Myocyte (in vitro differentiated cells): ENCODE measurements at regions not wholly inside any gene's neighbourhood (a gene's known extent, or its start where the extent isn't known, plus 50 kb on each side); places are given as distances from the start of the nearest gene placed in this dataset.
"Not testable (repeated sequence)": the region's sequence is repeated elsewhere in the genome, so short reads cannot be mapped to it uniquely, and the experiment has no call there.

Experiments
- DNase-seq: peaks from one replicate; pipeline ENCODE4 v3.0.0-alpha.2; 2012; ENCODE audit warnings: low read depth

DNA sequence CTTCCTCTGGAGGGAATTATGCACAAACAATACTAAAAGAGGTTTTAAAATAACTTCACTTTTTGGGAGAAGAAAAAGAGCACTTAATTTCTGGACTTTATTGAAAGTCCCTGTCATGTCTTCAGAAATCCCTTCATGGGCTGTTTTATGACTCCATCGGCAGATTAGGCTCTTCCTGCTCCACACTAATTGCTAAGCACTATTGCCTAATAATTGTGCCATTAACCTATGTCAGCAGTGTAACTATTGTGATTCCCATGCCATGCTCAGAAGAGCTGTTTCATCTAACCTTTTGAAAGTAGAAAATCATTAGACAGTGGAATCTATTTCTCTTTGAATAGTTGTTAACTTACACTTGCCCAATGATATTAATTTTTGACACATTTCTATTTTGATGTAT is 489.3 kb upstream of the RUNX1 start:
- DNase-seq, result no peak

DNA sequence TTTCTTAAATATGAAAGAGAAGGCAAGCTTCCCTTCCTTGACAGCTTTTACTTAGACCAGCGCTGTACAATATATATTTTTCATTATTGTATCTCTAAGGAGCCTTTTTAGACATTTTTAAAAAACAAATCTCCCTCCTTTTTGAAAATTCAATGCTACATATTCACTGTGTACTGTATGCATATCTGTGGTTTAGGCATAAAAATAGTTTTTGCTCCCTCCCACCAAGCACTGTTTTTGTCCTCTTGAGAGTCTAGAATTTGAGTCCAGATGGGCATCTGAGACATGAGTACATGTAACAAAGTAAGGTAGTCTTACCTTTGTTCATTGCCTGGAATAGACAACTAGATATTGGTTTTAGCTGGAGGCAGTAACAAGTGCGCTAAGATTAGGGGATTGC is 488.5 kb upstream of the RUNX1 start:
- no peak for DNase-seq

DNA sequence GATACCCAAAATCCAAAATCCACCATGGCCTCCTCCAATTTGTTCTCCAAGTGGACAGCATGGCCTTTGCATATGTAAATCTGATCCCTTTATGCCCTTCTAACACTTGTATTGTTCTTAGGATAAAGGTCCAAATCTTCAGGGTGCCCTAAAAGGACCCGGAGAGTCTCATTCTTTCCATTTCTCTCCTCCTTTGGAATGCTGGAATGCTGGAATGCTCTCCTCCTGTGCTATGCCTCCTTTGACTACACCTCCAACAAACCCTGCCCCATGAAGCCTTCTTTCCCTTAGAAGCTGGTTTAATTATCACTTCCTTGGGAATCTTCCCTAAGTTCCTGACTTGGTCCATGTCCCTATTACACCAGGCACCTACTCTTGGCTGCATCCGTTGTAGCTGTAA is 484.8 kb upstream of the RUNX1 start:
- no peak for DNase-seq

DNA sequence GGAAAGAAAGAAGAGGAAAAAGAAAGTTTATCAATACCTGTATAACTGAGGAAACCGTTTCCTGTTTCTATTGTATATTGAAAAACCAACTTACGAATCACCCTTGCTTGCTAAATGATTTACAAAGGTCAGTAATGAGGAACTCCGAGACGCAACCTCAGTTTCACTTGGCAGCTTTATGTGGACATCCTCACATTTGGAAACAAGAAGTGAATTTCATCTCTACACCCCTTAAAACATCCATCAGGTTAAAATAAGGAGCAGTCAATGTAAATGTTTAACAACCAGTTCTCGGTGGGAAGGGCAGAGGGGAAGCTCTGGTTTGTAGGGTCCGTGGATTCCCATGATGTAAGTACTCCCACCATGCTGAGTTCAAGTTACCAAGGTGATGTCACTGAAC is 481.7 kb upstream of the RUNX1 start:
- DNase-seq, result no peak

DNA sequence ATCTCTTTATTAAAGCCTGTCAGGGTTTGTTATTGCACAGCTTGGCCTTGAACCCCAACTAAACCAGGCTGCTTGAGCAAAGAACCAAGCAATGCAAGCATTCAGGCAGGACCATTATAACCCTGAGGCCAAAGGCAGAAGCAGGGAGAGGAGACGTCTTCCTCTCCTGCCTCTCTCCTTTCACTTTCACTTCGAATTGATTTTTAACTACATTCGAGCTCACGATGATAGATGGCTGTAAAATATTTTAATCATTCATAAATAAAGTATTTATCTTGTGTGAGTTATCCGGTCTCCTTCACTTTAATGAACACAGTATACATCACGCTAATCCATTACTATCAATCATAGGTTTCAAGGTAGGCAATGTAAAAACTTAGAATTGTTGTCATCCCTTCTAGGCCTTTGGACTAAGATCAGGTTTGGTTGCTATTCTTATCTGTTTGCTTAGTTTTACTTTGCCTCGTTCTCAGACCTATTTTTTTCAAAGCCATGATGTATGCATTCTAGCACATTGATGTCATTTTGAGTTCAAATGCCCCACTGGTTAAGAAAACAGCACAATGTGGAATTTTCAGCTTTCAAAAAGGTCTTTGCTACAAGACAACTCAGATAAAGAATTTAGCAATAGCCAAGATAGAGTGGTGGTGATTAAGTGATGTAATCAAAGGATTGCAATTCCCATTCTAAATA is 480.2 kb upstream of the RUNX1 start:
- DNase-seq, result no peak

DNA sequence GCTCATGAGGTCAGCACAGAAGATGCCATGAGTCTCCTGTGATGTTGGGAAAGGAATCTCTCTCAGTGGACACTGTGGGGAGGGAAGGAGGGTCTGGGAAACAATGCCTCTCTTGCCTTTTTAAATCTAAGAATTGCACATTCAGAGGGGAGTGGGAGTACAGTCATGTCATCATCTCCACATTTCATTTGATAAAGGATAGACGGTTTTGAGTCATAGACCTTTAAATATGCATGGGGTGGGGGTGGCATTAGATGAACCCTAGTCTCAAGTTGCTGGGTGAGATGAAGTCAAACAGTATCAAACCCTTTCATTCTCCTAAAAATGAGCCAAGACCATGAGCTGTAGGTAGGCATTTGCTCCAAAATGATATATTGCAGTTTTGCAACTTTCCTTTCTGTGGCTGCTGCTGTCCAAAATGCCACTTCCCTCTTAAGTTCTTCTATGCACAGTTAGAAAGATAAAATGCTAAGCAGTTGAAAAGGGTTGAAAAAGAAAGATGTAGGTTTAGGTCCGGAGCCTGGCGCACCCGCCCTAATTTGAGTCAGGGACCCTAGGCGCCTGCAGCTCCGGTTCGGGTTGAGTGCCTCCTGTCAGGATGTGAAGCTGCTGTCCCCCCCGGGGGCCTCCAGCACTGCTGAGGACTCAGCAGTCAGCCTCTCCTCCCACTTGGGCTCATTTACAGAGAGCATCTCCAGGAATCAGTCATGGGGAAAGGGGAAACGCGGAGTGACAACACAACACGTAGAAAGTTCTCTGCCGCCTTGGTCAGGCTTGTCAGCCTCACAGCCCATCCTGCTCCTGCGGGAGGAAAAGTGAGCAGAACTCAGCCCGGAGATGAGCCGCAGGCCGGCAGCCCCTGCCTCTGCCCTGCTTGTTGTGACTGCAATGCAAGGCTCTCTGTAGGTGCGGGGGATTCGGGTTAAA is 479.3 kb upstream of the RUNX1 start:
- DNase-seq, result no peak

DNA sequence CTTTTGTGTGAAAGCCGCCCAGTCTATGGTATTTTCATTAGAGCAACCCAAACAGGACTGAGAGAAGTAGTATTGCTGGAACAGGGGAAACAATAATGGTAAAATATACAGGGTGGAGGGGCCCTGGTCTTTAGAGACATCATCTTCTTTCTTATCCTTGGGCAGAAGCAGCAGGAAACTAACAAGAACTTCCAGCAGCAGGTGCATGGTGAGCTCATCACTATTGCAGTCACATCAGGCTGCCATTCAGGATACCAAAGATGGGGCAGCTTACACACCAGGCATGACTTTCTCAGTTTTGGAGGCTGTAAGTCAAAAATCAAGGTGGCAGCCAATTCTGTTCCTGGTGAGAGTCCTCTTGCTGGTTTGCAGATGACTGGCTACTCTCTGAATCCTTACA is 478.3 kb upstream of the RUNX1 start:
- no peak for DNase-seq

DNA sequence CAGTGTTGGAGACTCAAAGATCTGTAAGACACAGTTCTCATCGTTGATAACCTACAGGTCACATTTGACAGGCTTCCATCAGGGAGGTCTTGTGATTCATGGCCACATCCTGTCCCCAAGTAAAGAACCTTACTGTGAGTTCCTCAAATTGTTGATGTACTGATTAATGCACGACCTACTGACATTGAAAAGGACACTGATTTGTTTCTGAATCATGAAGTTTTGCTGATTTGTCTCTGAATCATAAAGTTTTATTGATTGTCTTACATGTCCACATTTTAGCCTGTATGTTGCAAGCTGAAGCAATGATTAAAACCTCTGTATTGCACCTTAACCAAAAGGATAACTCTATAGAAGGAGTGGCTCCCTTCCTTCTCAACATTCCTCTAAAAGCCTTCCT is 476.3 kb upstream of the RUNX1 start:
- DNase-seq, result no peak

DNA sequence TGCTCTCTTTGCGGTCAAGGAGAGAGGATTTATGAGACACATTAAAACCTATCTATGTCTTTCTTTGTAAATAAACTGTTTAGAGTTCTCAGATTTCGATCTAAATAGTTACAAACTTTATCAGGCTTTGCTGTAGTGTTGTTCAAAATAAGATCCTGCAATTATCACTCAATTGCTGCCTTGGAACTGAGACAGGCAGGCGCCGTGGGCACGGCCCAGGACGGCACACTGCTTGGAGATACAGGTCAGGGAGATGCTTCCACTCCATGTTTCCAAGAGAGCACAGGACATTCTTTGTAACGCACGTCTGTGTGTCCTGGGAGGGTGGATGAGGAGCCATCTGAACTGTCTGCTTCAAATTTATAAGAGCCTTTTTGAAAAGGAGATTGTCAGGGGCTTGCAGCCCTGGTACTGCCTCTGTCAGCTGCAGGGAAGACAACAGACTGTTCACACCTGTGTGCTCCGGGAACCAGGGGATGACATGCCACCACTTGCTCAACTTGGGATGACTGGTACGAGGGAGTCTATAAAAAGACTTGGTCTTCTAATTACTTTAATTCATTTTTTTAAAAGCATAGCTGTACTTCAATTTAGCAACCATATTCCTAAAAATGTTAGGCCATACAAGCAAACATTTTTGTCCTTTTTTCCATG is 472.9 kb upstream of the RUNX1 start:
- DNase-seq, result no peak

DNA sequence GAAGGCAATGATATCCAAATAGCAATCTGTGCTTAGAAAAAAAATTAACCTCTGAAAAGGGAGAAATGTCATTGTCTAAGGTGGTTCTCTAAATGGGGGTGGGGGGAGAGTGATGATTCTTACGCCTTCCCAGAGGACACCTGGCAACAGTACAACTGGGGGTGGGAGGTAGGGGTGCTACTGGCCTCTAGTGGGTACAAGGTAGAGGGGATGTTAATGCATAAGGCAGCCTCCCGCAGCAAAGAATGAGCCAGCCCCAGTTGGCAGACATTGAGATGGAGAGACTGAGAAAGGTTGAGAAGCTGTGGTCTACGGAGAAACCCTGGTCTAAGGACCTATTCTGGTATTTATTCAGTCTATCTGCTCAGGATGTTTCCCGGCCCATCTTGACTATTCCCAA is 472.2 kb upstream of the RUNX1 start:
- no peak for DNase-seq

DNA sequence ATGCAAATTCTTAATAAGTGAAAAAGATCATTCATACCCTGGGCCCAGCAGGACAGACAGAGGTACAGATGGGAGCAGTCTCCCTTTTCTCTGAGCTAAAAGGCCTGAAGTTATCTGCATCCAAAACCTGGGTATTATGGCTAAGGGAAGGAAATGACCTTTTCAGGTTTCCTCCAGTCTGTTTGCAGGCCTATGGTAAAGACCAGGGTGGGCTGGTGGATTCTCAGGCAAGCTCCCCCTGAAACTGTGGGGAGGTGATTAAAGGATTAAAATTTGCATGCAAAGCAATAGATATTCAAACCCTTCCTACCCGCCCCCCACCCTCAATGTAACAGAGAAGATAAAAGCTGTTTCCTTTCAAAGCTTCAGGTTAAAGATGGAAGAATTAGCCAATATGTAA is 471.8 kb upstream of the RUNX1 start:
- no peak for DNase-seq

DNA sequence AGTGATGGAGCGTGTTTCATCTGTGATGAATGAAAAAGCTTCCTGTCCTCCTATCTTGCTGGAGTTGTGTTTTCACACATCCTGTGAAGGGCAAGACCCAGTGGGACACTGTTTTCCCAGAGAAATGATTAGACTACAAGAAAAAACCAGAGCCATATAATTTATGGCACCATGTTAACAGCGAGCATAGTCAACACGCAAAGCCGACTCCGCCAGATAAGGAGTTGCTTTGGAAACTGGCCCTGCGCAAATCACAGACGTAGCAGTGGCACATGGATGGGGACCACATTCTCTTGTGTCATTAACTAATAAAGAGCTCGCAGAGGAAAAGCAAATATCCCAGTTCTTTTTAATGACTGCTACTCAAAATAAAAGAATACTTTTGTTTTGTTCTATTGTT is 471.2 kb upstream of the RUNX1 start:
- no peak for DNase-seq

DNA sequence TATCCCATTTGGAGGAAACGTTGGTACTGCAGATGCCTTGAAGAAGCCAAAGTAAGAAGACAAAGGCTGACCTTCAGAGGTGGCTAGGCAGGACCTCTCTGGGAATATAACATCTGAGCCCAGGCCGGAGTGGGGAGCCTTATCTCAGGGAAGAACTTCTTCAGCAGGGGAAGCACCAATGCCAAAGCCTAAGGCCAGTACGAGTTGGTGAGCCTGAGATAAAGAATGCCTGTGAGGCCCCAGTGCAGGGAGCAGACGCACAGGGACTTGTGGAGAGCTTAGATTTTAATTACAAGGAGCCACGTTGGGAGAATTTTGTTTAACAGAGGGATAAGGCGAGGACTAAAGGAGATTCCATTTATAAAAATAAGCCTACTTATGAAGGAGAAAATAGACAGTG is 468.8 kb upstream of the RUNX1 start:
- no peak for DNase-seq

DNA sequence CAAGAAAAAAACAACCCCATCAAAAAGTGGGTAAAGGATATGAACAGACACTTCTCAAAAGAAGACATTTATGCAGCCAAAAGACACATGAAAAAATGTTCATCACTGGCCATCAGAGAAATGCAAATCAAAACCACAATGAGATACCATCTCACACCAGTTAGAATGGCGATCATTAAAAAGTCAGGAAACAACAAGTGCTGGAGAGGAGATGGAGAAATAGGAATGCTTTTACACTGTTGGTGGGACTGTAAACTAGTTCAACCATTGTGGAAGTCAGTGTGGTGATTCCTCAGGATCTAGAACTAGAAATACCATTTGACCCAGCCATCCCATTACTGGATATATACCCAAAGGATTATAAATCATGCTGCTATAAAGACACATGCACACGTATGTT is 467.2 kb upstream of the RUNX1 start:
- DNase-seq, result not testable (repeated sequence)

DNA sequence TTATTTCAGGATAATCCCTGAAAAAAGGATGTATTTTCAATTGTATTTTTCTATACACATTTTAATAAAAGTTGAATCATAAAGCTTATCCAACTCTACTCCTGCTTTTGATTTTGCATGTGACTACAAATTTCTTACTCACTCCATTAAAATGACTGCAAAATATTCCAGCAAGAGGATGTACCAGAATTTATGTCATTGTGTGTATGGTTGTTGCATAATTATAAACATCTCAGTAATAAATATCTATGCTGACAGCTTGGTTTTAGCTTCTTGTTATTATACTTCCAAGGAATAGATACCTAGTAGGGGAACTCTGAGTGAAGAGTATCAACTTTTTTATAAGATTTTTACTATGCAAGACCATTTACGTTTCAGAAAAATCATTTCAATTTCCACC is 463.2 kb upstream of the RUNX1 start:
- DNase-seq, result no peak

DNA sequence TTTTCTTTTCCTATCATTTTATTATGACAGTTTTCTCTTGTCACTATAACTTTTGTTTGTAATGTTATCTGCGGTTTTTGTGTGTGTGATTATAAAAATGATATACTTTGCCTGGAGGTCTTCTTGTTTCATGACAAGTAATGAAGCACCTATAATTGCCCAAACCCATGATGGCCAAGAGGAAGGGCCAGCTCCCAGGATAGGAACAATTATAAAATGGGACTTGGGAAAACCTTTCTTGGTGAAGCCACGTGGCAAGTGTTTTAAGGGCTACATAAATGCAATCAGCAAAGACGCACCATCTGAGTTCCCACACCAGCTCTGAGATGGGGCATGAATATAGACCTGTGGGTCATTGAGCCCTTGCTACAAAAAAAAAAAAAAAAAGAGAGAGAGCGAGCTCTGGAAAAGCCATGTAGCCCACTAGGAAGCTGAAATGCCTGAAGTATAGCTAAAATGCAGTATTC is 462.6 kb upstream of the RUNX1 start:
- peak; percentile 71 for DNase-seq

DNA sequence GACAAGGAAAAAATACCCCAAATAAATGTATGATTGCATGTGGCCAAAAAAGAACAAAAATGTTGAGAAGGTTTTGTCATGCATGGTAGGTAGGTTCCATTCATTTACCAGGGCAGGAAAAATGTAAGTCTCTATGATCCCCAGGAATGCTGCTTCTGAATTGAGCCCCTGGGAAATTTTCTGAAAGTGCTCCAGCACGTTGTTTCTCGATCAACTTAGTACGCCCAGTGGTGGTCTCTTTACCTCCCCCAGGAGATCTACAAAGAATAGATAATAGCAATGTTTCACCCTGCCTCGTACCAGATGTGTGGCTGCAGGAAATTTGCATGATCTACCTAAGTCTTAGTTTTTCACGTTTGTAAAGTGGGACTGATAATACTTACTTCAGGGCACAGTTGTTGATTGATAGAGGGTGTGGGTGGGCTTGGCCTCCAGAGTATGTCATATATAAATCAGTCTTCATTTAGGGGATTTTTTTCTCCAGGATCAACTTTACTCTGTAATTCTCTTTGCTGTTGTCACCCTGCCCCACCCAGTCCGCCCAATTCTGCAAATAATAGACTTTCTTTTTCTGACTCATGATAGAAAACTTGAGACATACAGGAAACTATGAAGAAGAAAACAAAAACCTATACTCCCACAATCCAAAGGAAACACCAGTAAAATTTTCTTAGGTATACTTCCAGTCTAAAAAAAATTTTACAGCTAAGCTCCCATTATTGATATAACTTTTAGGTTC is 462.0 kb upstream of the RUNX1 start:
- no peak for DNase-seq

DNA sequence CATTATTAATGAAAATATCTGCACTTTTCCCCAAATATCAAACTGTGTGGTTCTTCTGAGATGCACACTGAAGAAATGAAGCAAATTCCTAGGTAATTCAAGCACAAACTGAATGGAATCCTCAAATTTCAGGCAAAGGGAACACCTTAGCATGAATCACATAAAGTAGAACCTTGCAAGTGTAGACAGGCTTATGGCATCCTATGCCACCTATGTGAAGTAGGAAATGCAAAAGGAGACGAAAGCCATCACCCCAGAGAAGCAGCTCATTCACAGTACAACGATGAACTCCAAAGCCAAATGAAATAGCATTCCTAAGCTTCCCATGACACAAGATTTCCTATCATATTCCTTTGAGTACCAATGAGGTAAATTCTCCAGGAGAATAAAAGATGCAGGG is 461.2 kb upstream of the RUNX1 start:
- DNase-seq, result no peak

DNA sequence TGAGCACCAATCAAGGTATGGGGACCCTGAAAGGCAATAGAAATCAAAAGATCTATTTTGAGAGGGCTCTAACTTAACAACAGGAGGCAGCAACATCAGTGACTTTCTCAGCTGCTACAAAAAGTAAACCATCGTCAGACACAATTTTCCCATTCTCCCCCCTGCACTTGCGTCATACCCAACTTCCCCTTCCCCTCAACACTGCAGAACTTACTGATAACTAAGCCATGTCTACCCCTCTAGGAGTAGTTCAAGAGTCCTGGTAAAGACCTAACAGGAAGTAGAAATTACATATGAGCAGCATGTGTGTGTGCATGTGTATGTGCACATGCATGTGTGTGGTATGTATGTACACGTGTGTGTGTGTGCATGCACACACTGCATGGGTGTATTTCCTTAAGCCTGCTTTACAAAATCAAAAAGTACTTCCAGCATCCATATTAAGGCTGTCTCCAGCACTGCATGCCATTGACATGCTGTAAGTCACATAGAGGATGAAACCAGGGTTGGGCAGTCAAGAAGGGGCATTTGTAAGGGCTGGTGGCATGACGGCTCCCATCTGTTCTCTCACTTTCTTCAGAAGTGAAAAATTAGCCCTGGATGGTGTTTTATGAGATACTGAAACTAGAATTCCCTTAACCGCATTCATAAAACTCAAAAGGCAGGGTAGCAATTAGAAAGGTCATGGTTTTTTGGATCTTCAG is 460.1 kb upstream of the RUNX1 start:
- DNase-seq, result peak; percentile 49

DNA sequence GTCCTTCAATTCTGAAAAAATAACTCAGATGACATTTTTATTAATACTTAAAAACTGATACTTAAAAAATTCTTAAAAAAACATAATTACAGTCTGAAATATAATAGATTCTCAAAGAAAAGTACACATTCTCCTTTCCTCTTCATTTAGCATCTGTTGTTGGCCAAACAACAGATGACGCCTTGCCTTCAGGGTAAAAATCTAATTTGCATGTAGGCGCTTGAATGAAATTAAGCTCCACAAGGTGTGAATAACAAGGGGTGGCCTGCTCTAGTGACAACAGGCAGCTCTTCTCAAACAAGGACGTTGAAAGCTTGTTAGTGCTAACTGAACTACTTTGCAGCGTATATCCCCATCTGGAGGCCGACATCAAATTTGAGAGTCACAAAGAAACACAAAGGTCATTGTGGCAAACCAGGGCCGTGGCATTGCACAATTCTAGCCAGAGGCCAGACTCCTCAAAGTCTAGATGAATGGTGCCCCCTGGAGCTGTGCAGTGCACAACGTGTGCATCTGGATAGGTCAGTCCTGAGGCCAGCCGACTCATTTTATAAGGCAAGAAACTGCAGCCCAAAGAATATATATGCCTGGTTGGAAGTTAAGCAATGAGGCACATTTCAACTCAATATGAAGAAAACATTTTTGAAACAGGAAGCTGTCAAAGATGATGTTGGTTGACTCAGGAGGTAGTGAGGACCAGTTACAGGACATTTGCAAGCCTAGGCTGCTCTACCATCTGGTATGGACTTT is 459.2 kb upstream of the RUNX1 start:
- peak; percentile 90 for DNase-seq
